ENCODE measurements at regions not wholly inside any gene's neighbourhood (a gene's known extent, or its start where the extent isn't known, plus 50 kb on each side); places are given as distances from the start of the nearest gene placed in this dataset.
A peak's percentile ranks its signal among the peaks of the same experiment; 100 is the strongest.

GRCh38 chr2:95759481-95760246, 167.9 kb downstream of the TRIM43 start:
- CTCF ChIA-PET (ENCODE audit: partially characterized antibody) = no interaction called here
- FAIRE-seq = no peak
- TF ChIP-seq SIRT6 (IDR thresholded peaks at IDR 0.05; ENCODE audit: low read length) (no peak), JUND (IDR thresholded peaks at IDR 0.05; ENCODE audit: low read length) (no peak), MAX (IDR thresholded peaks at IDR 0.05) (no peak), BCL11A (IDR thresholded peaks at IDR 0.05; ENCODE audit: low read depth in 2 of 2, low read length in 2 of 2) (no peak), CREB1 (IDR thresholded peaks at IDR 0.05) (no peak), E2F6 (IDR thresholded peaks at IDR 0.05) (no peak), NANOG (IDR thresholded peaks at IDR 0.05; ENCODE audit: insufficient read depth, low read depth, low read length, poor library complexity, severe bottlenecking) (no peak), USF2 (IDR thresholded peaks at IDR 0.05; ENCODE audit: low read length) (no peak), CTCF (IDR thresholded peaks at IDR 0.05; ENCODE audit: control extremely low read depth in 1 of 3, insufficient read depth in 1 of 3, low read depth in 1 of 3, low read length in 3 of 3) (no peak)

More at GRCh38 chr2:95759481-95760246, 167.9 kb downstream of the TRIM43 start:
- Histone ChIP-seq H3K23ac (ENCODE audit: insufficient read length) (no peak overlapping the region), H3K4me3 (ENCODE audit: extremely low read depth in 1 of 4, insufficient read depth in 2 of 4, low read depth in 3 of 4, low read length in 4 of 4) (no peak overlapping the region), H2BK5ac (ENCODE audit: low read depth, low read length) (no peak overlapping the region), H3K79me2 (ENCODE audit: control insufficient read depth in 1 of 2, insufficient read depth in 2 of 2, low read length in 2 of 2) (no peaks in the 10 kb centered on the region), H2BK15ac (ENCODE audit: low read length) (no peak overlapping the region), H2AK5ac (ENCODE audit: low read depth, low read length) (no peak overlapping the region), H3K56ac (replicated peaks; ENCODE audit: insufficient read length, low read depth, low read length) (peak overlapping the region; percentile 73), H3K27me3 (replicated peaks in 1 of 4; ENCODE audit: control insufficient read depth in 3 of 4, extremely low read depth in 1 of 4, insufficient read depth in 3 of 4, low read length in 3 of 4) (no peaks in the 10 kb centered on the region), H3K18ac (ENCODE audit: extremely low read depth, low read length) (no peak overlapping the region), H3K79me1 (ENCODE audit: low read depth, low read length) (no peaks in the 10 kb centered on the region), H2BK120ac (replicated peaks; ENCODE audit: low read depth, low read length) (no peak overlapping the region), H3K36me3 (ENCODE audit: control insufficient read depth in 2 of 4, insufficient read depth in 4 of 4, low read length in 3 of 4) (no peaks in the 10 kb centered on the region), H4K5ac (ENCODE audit: insufficient read length, low read depth, low read length) (no peak overlapping the region), H2BK20ac (ENCODE audit: low read length) (no peak overlapping the region), H2BK12ac (ENCODE audit: low read depth, low read length) (no peak overlapping the region), H3K14ac (ENCODE audit: insufficient read length) (no peak overlapping the region), H3K4me2 (ENCODE audit: insufficient read depth in 1 of 2, low read depth in 2 of 2, low read length in 2 of 2) (no peak overlapping the region), H3K4ac (replicated peaks; ENCODE audit: insufficient read length, low read depth, low read length) (no peak overlapping the region), H3K27ac (ENCODE audit: low read depth, low read length) (no peak overlapping the region), H3K4me1 (replicated peaks in 1 of 4; ENCODE audit: control insufficient read depth in 3 of 4, insufficient read depth in 4 of 4, low read length in 3 of 4) (no peaks in the 10 kb centered on the region), H4K91ac (replicated peaks; ENCODE audit: insufficient read length, low read length) (no peak overlapping the region), H4K20me1 (replicated peaks in 1 of 2; ENCODE audit: control insufficient read depth in 1 of 2, insufficient read depth in 2 of 2, low read length in 2 of 2) (peaks cover 0 to 4% of the 10 kb centered on the region in 2 experiments), H3K9me3 (ENCODE audit: insufficient read depth in 2 of 2, low read depth in 1 of 2, low read length in 1 of 2) (peaks cover 28 to 77% of the 10 kb centered on the region in 2 experiments; a peak in 3 of 4 replicates), H4K8ac (ENCODE audit: extremely low read depth, insufficient read depth, low read length) (no peak overlapping the region), H3K9ac (replicated peaks in 1 of 4; ENCODE audit: extremely low read depth in 1 of 4, low read depth in 3 of 4, low read length in 3 of 4) (no peak overlapping the region), H2AFZ (ENCODE audit: low read length) (no peak overlapping the region), H3K23me2 (ENCODE audit: low read depth, low read length) (peaks cover 10% of the 10 kb centered on the region; the same call in 1 of the 2 replicates)
- POLR2A ChIA-PET (ENCODE audit: partially characterized antibody) = no interaction called here
- 77% methylated on average over 4 of the region's 4 CpGs; no CpG with 5 or more reads in 1 of the 2 experiments for WGBS, 2 experiments (ENCODE audit: extremely low coverage in 1 of 2, insufficient coverage in 1 of 2, insufficient read length in 1 of 2, insufficient replicate concordance in 2 of 2, low coverage in 1 of 2, low lambda C conversion rate in 2 of 2, missing lambda C conversion rate in 1 of 2)
- DNase-seq (ENCODE audit: low read depth in 1 of 2, low spot score in 2 of 2) = no peak

Measured in H1 (cell line).